Trophoblast cell (in vitro differentiated cells and primary cell): ENCODE measurements at regions not wholly inside any gene's neighbourhood (a gene's known extent, or its start where the extent isn't known, plus 50 kb on each side); places are given as distances from the start of the nearest gene placed in this dataset.
"Not testable (repeated sequence)": the region's sequence is repeated elsewhere in the genome, so short reads cannot be mapped to it uniquely, and the experiment has no call there.

Experiments used
- DNase-seq, 2 donors: peaks; one replicate each; pipeline ENCODE4 v3.0.0-alpha.2; 2016
- H2AFZ ChIP-seq: 2 replicates; pipeline ENCODE4 v1.6.1; 2013; ENCODE audit warnings: low read length, moderate library complexity, mild to moderate bottlenecking; ENCODE audit not compliant: insufficient read depth, poor library complexity
- H2AK5ac ChIP-seq: 2 replicates; pipeline ENCODE4 v1.6.1; 2013; ENCODE audit warnings: mild to moderate bottlenecking, low read length
- H2BK120ac ChIP-seq: 2 replicates; pipeline ENCODE4 v1.6.1; 2013; ENCODE audit warnings: low read length, mild to moderate bottlenecking, moderate library complexity; ENCODE audit not compliant: insufficient read depth, poor library complexity
- H2BK12ac ChIP-seq: 2 replicates; pipeline ENCODE4 v1.6.1; 2013; ENCODE audit warnings: mild to moderate bottlenecking, low read length, moderate library complexity
- H2BK5ac ChIP-seq: 2 replicates; pipeline ENCODE4 v1.6.1; 2013; ENCODE audit warnings: low read length, low read depth, moderate library complexity, mild to moderate bottlenecking; ENCODE audit not compliant: poor library complexity
- H3K14ac ChIP-seq: 2 replicates; pipeline ENCODE4 v1.6.1; 2013; ENCODE audit warnings: mild to moderate bottlenecking, low read length
- H3K18ac ChIP-seq: 2 replicates; pipeline ENCODE4 v1.6.1; 2013; ENCODE audit warnings: mild to moderate bottlenecking, low read length
- H3K23ac ChIP-seq: 2 replicates; pipeline ENCODE4 v1.6.1; 2013; ENCODE audit warnings: low read length
- H3K27ac ChIP-seq: 2 replicates; pipeline ENCODE4 v1.5.1; 2013; ENCODE audit warnings: low read depth, mild to moderate bottlenecking, inconsistent platforms, low read length, moderate library complexity
- H3K27me3 ChIP-seq: 2 replicates; pipeline ENCODE4 v1.6.1; 2013; ENCODE audit warnings: inconsistent platforms, mild to moderate bottlenecking, low read length, moderate library complexity; ENCODE audit not compliant: insufficient read depth
- H3K36me3 ChIP-seq, 2 experiments: 1 replicate in 1 of 2; 2 replicates in 1 of 2; pipeline ENCODE4 v1.6.1; 2013; ENCODE audit warnings: low read length in 2 of 2, mild to moderate bottlenecking in 2 of 2, moderate library complexity in 1 of 2; ENCODE audit not compliant: insufficient read depth in 2 of 2, control insufficient read depth in 1 of 2
- H3K4ac ChIP-seq: 2 replicates; pipeline ENCODE4 v1.6.1; 2013; ENCODE audit warnings: low read depth, mild to moderate bottlenecking, low read length, moderate library complexity
- H3K4me1 ChIP-seq, 2 experiments: 1 replicate in 1 of 2; 2 replicates in 1 of 2; pipeline ENCODE4 v1.6.1; 2013; ENCODE audit warnings: low read length in 2 of 2, mild to moderate bottlenecking in 2 of 2, moderate library complexity in 1 of 2; ENCODE audit not compliant: insufficient read depth in 2 of 2, control insufficient read depth in 1 of 2
- H3K4me2 ChIP-seq: 2 replicates; pipeline ENCODE4 v1.6.1; 2013; ENCODE audit warnings: inconsistent platforms, mild to moderate bottlenecking, low read length, moderate library complexity
- H3K4me3 ChIP-seq: 2 replicates; pipeline ENCODE4 v1.5.1; 2013; ENCODE audit warnings: mild to moderate bottlenecking, low read depth, low read length, inconsistent platforms
- H3K79me1 ChIP-seq: one replicate; pipeline ENCODE4 v1.6.1; 2013; ENCODE audit warnings: low read length
- H3K79me2 ChIP-seq: 2 replicates; pipeline ENCODE4 v1.6.1; 2013; ENCODE audit warnings: low read length, mild to moderate bottlenecking; ENCODE audit not compliant: control insufficient read depth, insufficient read depth, poor library complexity
- H3K9ac ChIP-seq: 2 replicates; pipeline ENCODE4 v1.6.1; 2013; ENCODE audit warnings: mild to moderate bottlenecking, low read length
- H3K9me3 ChIP-seq: 2 replicates; pipeline ENCODE4 v1.6.1; 2013; ENCODE audit warnings: low read depth, mild to moderate bottlenecking, control low read depth, inconsistent platforms, low read length; ENCODE audit not compliant: insufficient read depth
- H4K12ac ChIP-seq: 2 replicates; pipeline ENCODE4 v1.6.1; 2013; ENCODE audit warnings: low read depth, mild to moderate bottlenecking, low read length, moderate library complexity
- H4K8ac ChIP-seq: 2 replicates; pipeline ENCODE4 v1.6.1; 2013; ENCODE audit warnings: low read depth, mild to moderate bottlenecking, low read length, moderate library complexity
- H4K91ac ChIP-seq: one replicate; pipeline ENCODE4 v1.6.1; 2013; ENCODE audit warnings: low read depth, mild to moderate bottlenecking, low read length, moderate library complexity
- WGBS: extraction: QIAGEN DNeasy Blood & Tissue Kit; methylation state at CpG from one replicate; pipeline ENCODE4 v1.1.7; 2013; ENCODE audit warnings: missing lambda C conversion rate; ENCODE audit not compliant: insufficient read length, insufficient coverage; ENCODE audit errors: extremely low coverage; 5-methylcytosine and 5-hydroxymethylcytosine counted together

DNA sequence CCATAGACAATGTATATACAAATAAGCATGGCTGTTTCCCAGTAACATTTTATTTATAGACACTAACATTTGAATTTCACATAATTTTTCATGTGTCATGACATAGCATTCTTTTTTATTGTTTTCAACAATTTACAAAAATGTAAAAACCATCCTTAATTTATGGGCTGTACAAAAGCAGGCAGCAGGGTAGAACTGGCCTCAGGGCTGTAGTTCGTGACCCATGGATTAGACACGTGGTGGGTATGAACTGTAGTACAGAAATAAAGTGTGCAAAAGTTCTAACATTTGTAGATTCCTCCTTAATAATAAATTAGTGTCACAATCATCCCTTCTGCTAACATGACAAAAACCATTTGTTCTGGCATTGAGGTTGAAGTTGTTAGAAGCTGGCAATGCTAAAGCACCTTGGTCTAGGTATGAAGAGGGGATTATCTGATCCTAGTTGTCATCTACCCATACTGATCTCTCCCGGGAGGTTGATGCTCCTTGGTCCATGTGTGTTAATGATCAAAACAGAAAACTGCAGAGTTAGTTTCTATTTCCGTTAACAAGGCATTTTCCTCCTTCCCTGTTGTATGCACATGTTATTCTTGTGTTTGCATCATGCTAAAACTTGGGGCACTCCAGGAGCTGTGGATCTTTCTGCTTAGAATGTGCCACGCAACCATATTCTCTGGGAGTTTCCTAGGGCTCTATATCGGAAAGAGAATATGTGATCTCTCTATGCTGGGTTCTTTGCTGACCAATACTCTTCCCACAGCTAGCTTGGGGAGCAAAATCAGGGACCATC, 917.6 kb downstream of the TLE1 start:
- no peak overlapping the region for H2AFZ ChIP-seq
- H3K9ac ChIP-seq, result no peak overlapping the region
- H3K23ac ChIP-seq, result no peak overlapping the region
- H3K27me3 ChIP-seq, result no peaks in the 10 kb centered on the region
- no peak overlapping the region for H4K91ac ChIP-seq
- no CpG with 5 or more reads among the region's 6 CpGs for whole genome bisulfite sequencing
- H2BK5ac ChIP-seq, result no peak overlapping the region
- H2BK12ac ChIP-seq, result no peak overlapping the region
- H3K4me1 ChIP-seq, result no peaks in the 10 kb centered on the region
- H3K4me2 ChIP-seq, result no peak overlapping the region
- no peaks in the 10 kb centered on the region for H3K9me3 ChIP-seq
- H3K18ac ChIP-seq, result no peak overlapping the region
- no peak for DNase-seq
- H2BK120ac ChIP-seq, result no peak overlapping the region
- H3K27ac ChIP-seq, result no peak overlapping the region
- no peak overlapping the region for H2AK5ac ChIP-seq
- no peak overlapping the region for H4K8ac ChIP-seq
- H3K79me1 ChIP-seq, result no peaks in the 10 kb centered on the region
- no peak overlapping the region for H3K4ac ChIP-seq
- H3K36me3 ChIP-seq, result no peaks in the 10 kb centered on the region
- H4K12ac ChIP-seq, result no peak overlapping the region
- no peaks in the 10 kb centered on the region for H3K79me2 ChIP-seq
- no peak overlapping the region for H3K4me3 ChIP-seq
- no peak overlapping the region for H3K14ac ChIP-seq

- no peak for DNase-seq
- no peak overlapping the region for H3K23ac ChIP-seq
- H4K91ac ChIP-seq, result no peak overlapping the region
- no peaks in the 10 kb centered on the region for H3K79me2 ChIP-seq
- no peak overlapping the region for H2BK120ac ChIP-seq
- no peak overlapping the region for H3K4ac ChIP-seq
- H3K27ac ChIP-seq, result no peak overlapping the region
- no peak overlapping the region for H3K18ac ChIP-seq
- H3K27me3 ChIP-seq, result no peaks in the 10 kb centered on the region
- no peak overlapping the region for H2BK5ac ChIP-seq
- no peaks in the 10 kb centered on the region for H3K4me1 ChIP-seq
- no peak overlapping the region for H2AK5ac ChIP-seq
- no peak overlapping the region for H2BK12ac ChIP-seq
- no peak overlapping the region for H3K9ac ChIP-seq
- no CpG with 5 or more reads among the region's 4 CpGs for WGBS
- no peak overlapping the region for H3K4me3 ChIP-seq
- H3K14ac ChIP-seq, result no peak overlapping the region
- no peak overlapping the region for H3K4me2 ChIP-seq
- no peak overlapping the region for H4K8ac ChIP-seq
- H3K79me1 ChIP-seq, result no peaks in the 10 kb centered on the region
- H2AFZ ChIP-seq, result no peak overlapping the region
- no peaks in the 10 kb centered on the region for H3K36me3 ChIP-seq
- H4K12ac ChIP-seq, result no peak overlapping the region
- no peaks in the 10 kb centered on the region for H3K9me3 ChIP-seq
Observed at GRCh38 chr9:80763536-80763935, 925.8 kb downstream of the TLE1 start.

DNA sequence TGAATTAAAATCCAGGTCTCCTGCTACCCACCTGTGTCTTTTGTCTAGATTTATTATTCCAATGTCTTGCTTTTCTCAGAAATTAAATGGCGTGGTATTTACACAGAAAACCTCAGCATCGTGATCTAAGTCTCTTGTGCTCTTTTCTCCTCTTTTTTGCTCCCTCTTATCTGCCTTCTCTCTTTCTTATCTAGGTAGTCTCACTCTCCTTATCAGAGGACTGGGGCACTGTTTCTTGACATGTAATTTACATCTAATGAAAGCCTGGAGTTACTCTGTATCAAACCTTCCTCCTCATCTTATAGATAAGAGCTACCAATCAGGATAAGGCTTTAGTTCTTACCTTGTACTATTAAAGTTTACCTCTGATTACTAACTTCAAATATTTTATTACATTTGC, 933.8 kb downstream of the TLE1 start:
- Histone ChIP-seq H3K9me3 (no peaks in the 10 kb centered on the region), H3K4me2 (no peak overlapping the region), H3K27ac (no peak overlapping the region), H2AK5ac (no peak overlapping the region), H4K8ac (no peak overlapping the region), H3K4me1 (no peaks in the 10 kb centered on the region), H3K4me3 (no peak overlapping the region), H3K14ac (no peak overlapping the region), H2BK5ac (no peak overlapping the region), H3K36me3 (no peaks in the 10 kb centered on the region), H3K4ac (no peak overlapping the region), H3K9ac (no peak overlapping the region), H2BK12ac (no peak overlapping the region), H2BK120ac (no peak overlapping the region), H3K27me3 (no peaks in the 10 kb centered on the region), H3K79me2 (no peaks in the 10 kb centered on the region), H2AFZ (no peak overlapping the region), H3K18ac (no peak overlapping the region), H3K23ac (no peak overlapping the region), H4K12ac (no peak overlapping the region), H3K79me1 (no peaks in the 10 kb centered on the region), H4K91ac (no peak overlapping the region)
- no peak for DNase-seq
- no CpG with 5 or more reads among the region's 2 CpGs for WGBS

DNA sequence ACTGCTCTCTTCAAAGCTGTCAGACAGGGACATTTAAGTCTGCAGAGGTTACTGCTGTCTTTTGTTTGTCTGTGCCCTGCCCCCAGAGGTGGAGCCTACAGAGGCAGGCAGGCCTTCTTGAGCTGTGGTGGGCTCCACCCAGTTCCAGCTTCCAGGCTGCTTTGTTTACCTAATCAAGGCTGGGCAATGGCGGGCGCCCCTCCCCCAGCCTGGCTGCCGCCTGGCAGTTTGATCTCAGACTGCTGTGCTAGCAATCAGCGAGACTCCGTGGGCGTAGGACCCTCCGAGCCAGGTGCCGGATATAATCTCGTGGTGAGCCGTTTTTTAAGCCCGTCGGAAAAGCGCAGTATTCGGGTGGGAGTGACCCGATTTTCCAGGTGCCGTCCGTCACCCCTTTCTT, 942.3 kb downstream of the TLE1 start:
- H4K12ac ChIP-seq, H3K18ac ChIP-seq, H4K91ac ChIP-seq, H3K23ac ChIP-seq, H2BK120ac ChIP-seq, H3K4me2 ChIP-seq, H3K36me3 ChIP-seq, H3K4me3 ChIP-seq, H2AFZ ChIP-seq, H3K9me3 ChIP-seq, H3K27ac ChIP-seq, H3K4ac ChIP-seq, H2BK12ac ChIP-seq, H4K8ac ChIP-seq, H3K14ac ChIP-seq, DNase-seq, H3K4me1 ChIP-seq, H2BK5ac ChIP-seq, H3K27me3 ChIP-seq, H2AK5ac ChIP-seq, H3K79me1 ChIP-seq, H3K79me2 ChIP-seq, H3K9ac ChIP-seq: not testable (repeated sequence)
- no CpG with 5 or more reads among the region's 17 CpGs for WGBS
